ENCODE measurements at regions not wholly inside any gene's neighbourhood (a gene's known extent, or its start where the extent isn't known, plus 50 kb on each side); places are given as distances from the start of the nearest gene placed in this dataset.

- Histone ChIP-seq H3K36me3 (ENCODE audit: control insufficient read depth in 2 of 2, extremely low read depth in 1 of 2, insufficient read depth in 2 of 2, low read length in 2 of 2) (no peaks in the 10 kb centered on the region), H3K79me2 (ENCODE audit: control insufficient read depth, insufficient read depth, low read length) (no peaks in the 10 kb centered on the region), H3K4me2 (ENCODE audit: control insufficient read depth, extremely low read depth, insufficient read depth, low read depth, low read length) (peak overlapping the region; percentile 91), H3K9me1 (ENCODE audit: control insufficient read depth, extremely low read depth, insufficient read depth, low read length) (no peaks in the 10 kb centered on the region), H3K4me3 (ENCODE audit: control insufficient read depth in 2 of 3, extremely low read depth in 1 of 3, insufficient read depth in 2 of 3, low read depth in 1 of 3, low read length in 3 of 3) (peak overlapping the region in 2 of 3 experiments; percentile 52 to 53), H2AFZ (ENCODE audit: control insufficient read depth, low read length) (no peak overlapping the region), H3K4me1 (ENCODE audit: control insufficient read depth, extremely low read depth, insufficient read depth, low read length) (peaks cover 46% of the 10 kb centered on the region), H3K27ac (ENCODE audit: control insufficient read depth, insufficient read depth, low read length) (peak overlapping the region; percentile 96), H3K9me3 (ENCODE audit: control insufficient read depth, low read depth, low read length) (peaks cover 3% of the 10 kb centered on the region), H3K27me3 (ENCODE audit: control insufficient read depth, extremely low read depth, insufficient read depth, low read length) (no peaks in the 10 kb centered on the region), H4K20me1 (ENCODE audit: control insufficient read depth, extremely low read depth, insufficient read depth, low read length) (no peaks in the 10 kb centered on the region), H3K9ac (ENCODE audit: control insufficient read depth, extremely low read depth, insufficient read depth, low read length) (peak overlapping the region; percentile 68)
- dilution Hi-C loops (cut with MboI; ENCODE audit: extremely low pct_ligation_motif_present, low sequenced_read_pairs), result no loop called here
- peak; percentile 73 for DNase-seq (ENCODE audit: low read depth, low spot score)
- TF ChIP-seq CTCF (optimal IDR thresholded peaks at IDR 0.05 in 1 of 3, IDR thresholded peaks at IDR 0.05 in 1 of 3, conservative IDR thresholded peaks at IDR 0.05 in 1 of 3; ENCODE audit: extremely low read depth in 1 of 3, insufficient read depth in 2 of 3, low read length in 3 of 3) (no peak), EZH2 (IDR thresholded peaks at IDR 0.05; ENCODE audit: low read length) (no peak)
- peak; percentile 97 for FAIRE-seq
Observed at GRCh38 chr6:12354499-12354898, 64.3 kb downstream of the EDN1 start.

- DNase-seq (ENCODE audit: low read depth, low spot score) (peak; percentile 63), FAIRE-seq (no peak)
- Histone ChIP-seq H3K27ac (ENCODE audit: control insufficient read depth, insufficient read depth, low read length) (peak overlapping the region; percentile 96), H3K9me3 (ENCODE audit: control insufficient read depth, low read depth, low read length) (peaks cover 3% of the 10 kb centered on the region), H3K79me2 (ENCODE audit: control insufficient read depth, insufficient read depth, low read length) (no peaks in the 10 kb centered on the region), H3K4me2 (ENCODE audit: control insufficient read depth, extremely low read depth, insufficient read depth, low read depth, low read length) (peak overlapping the region; percentile 91), H2AFZ (ENCODE audit: control insufficient read depth, low read length) (peak overlapping the region; percentile 62), H3K4me3 (ENCODE audit: control insufficient read depth in 2 of 3, extremely low read depth in 1 of 3, insufficient read depth in 2 of 3, low read depth in 1 of 3, low read length in 3 of 3) (no peak overlapping the region), H3K9me1 (ENCODE audit: control insufficient read depth, extremely low read depth, insufficient read depth, low read length) (no peaks in the 10 kb centered on the region), H3K27me3 (ENCODE audit: control insufficient read depth, extremely low read depth, insufficient read depth, low read length) (no peaks in the 10 kb centered on the region), H3K4me1 (ENCODE audit: control insufficient read depth, extremely low read depth, insufficient read depth, low read length) (peaks cover 42% of the 10 kb centered on the region), H3K36me3 (ENCODE audit: control insufficient read depth in 2 of 2, extremely low read depth in 1 of 2, insufficient read depth in 2 of 2, low read length in 2 of 2) (no peaks in the 10 kb centered on the region), H4K20me1 (ENCODE audit: control insufficient read depth, extremely low read depth, insufficient read depth, low read length) (no peaks in the 10 kb centered on the region), H3K9ac (ENCODE audit: control insufficient read depth, extremely low read depth, insufficient read depth, low read length) (peak overlapping the region; percentile 68)
- dilution Hi-C loops (cut with MboI; ENCODE audit: extremely low pct_ligation_motif_present, low sequenced_read_pairs), result no loop called here
- TF ChIP-seq CTCF (optimal IDR thresholded peaks at IDR 0.05 in 1 of 3, IDR thresholded peaks at IDR 0.05 in 1 of 3, conservative IDR thresholded peaks at IDR 0.05 in 1 of 3; ENCODE audit: extremely low read depth in 1 of 3, insufficient read depth in 2 of 3, low read length in 3 of 3) (no peak), EZH2 (IDR thresholded peaks at IDR 0.05; ENCODE audit: low read length) (no peak)
Observed at GRCh38 chr6:12355354-12355753, 65.2 kb downstream of the EDN1 start.
